Activated CD4-positive, alpha-beta T cell treated with anti-CD3 and anti-CD28 coated beads, Interleukin-2, amount 10 ng/mL, durations not matched to agents 7 days and 5 days (primary cell): ENCODE measurements at regions not wholly inside any gene's neighbourhood (a gene's known extent, or its start where the extent isn't known, plus 50 kb on each side); places are given as distances from the start of the nearest gene placed in this dataset.
"Not testable (repeated sequence)": the region's sequence is repeated elsewhere in the genome, so short reads cannot be mapped to it uniquely, and the experiment has no call there.

Source experiments
- CTCF ChIA-PET: fragments of 350-600 bp; sonication (Branson Sonifier 250); formaldehyde crosslinking; loops from one replicate; lab custom pipeline; 2021; ENCODE audit warnings: antibody characterized with exemption; lab: Charles Lee
- POLR2A ChIA-PET: fragments of 350-600 bp; sonication (Branson Sonifier 250); formaldehyde crosslinking; loops from one replicate; lab custom pipeline; 2021; ENCODE audit warnings: antibody characterized with exemption; lab: Charles Lee
- DNase-seq: peaks from one replicate; pipeline ENCODE4 v3.0.0-alpha.2; 2020
- H3K27ac Mint-ChIP-seq: one replicate; pipeline ENCODE4 v1.8.0; 2021; ENCODE audit warnings: mild to moderate bottlenecking, moderate library complexity, mixed read lengths
- H3K27me3 Mint-ChIP-seq: one replicate; pipeline ENCODE4 v1.8.0; 2021; ENCODE audit warnings: mixed read lengths
- H3K36me3 Mint-ChIP-seq: one replicate; pipeline ENCODE4 v1.8.0; 2021; ENCODE audit warnings: low read depth, mixed read lengths
- H3K4me1 Mint-ChIP-seq: one replicate; pipeline ENCODE4 v1.8.0; 2021; ENCODE audit warnings: mixed read lengths
- H3K4me3 Mint-ChIP-seq: one replicate; pipeline ENCODE4 v1.8.0; 2021; ENCODE audit warnings: mild to moderate bottlenecking, moderate library complexity, mixed read lengths
- H3K9me3 Mint-ChIP-seq: one replicate; pipeline ENCODE4 v1.8.0; 2021; ENCODE audit warnings: mixed read lengths

DNA sequence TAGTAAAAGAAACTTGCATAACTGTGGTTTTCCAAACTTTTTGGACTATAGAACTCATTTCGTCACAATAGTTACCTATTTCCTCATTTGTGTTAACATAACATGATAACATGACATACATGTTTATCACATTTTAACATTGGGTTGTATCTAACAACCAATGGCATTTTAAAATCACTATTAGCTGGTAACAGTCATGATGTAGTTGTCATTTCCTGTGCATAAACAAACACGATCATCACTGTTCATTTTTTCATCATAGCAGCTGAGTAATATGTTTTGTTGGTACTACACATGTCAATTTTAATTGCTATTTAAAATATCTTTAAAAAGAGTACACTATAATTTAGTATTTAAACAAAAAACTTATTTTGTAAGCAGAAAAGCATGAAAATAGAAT, 402.4 kb downstream of the SATB2 start:
- POLR2A ChIA-PET, result no interaction called here
- CTCF ChIA-PET, result no interaction called here
- H3K36me3 Mint-ChIP-seq, result no peaks in the 10 kb centered on the region
- DNase-seq, result no peak
- H3K4me3 Mint-ChIP-seq, result no peak overlapping the region
- peaks cover 3% of the 10 kb centered on the region for H3K9me3 Mint-ChIP-seq
- no peaks in the 10 kb centered on the region for H3K4me1 Mint-ChIP-seq
- H3K27ac Mint-ChIP-seq, result no peak overlapping the region
- no peaks in the 10 kb centered on the region for H3K27me3 Mint-ChIP-seq

DNA sequence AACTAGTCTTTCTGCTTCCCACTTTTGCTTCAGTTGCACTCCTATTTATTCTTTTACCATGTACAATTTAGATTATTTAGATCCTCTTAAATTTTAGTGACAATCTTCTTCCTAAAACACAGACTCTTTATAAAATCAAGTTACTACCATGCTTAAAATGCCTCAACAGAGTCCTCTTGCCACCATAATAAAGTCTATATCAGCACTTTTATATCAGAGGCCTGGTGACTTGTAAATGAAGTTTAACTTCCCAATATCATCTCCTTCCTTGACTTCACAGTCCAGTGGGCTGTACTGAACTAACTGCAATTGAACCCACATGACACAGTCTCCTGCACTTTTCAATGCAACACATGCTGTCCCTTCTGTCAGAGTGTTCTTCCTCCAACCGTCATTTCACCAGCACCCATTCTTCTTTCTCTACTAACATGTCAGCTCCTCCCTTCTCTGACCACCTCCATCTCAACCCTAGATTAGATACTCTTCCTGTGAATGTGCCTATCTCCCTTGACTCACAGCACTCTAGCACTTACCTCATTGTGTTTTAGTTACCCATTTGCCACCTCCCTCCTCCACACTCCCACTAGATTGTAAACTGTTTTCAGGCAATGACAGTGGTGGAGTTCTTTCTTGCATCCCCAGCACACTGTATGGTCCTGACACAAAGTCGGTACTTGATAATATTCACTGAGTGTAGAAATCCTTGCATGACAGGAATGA, 414.9 kb downstream of the SATB2 start:
- DNase-seq, result no peak
- Mint-ChIP-seq H3K4me1 (no peaks in the 10 kb centered on the region), H3K27me3 (no peaks in the 10 kb centered on the region), H3K36me3 (no peaks in the 10 kb centered on the region), H3K9me3 (no peaks in the 10 kb centered on the region), H3K27ac (no peak overlapping the region), H3K4me3 (no peak overlapping the region)
- CTCF ChIA-PET, result no interaction called here
- POLR2A ChIA-PET, result no interaction called here

DNA sequence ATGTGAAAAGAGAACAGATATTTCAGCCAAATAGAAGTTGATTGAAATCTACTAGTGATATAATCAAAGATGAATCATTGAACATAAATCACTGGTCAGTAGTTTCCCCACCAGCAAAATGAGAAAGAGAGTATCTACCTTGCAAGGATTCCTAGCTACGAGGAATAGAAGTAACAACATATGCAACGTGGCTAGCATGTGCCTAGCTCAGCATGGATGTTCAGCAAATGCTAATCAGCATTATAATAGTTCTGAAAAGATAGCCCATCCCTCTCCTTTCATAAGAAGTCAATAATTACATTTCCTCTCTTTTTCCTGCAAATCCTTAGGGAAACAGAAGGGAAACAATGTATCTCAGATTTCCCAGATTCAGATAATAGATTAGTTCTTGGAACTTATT, 417.2 kb downstream of the SATB2 start:
- H3K27me3 Mint-ChIP-seq, result no peaks in the 10 kb centered on the region
- no peaks in the 10 kb centered on the region for H3K36me3 Mint-ChIP-seq
- H3K4me3 Mint-ChIP-seq, result no peak overlapping the region
- ChIA-PET CTCF (no interaction called here), POLR2A (no interaction called here)
- no peaks in the 10 kb centered on the region for H3K9me3 Mint-ChIP-seq
- no peaks in the 10 kb centered on the region for H3K4me1 Mint-ChIP-seq
- H3K27ac Mint-ChIP-seq, result no peak overlapping the region
- DNase-seq, result no peak

DNA sequence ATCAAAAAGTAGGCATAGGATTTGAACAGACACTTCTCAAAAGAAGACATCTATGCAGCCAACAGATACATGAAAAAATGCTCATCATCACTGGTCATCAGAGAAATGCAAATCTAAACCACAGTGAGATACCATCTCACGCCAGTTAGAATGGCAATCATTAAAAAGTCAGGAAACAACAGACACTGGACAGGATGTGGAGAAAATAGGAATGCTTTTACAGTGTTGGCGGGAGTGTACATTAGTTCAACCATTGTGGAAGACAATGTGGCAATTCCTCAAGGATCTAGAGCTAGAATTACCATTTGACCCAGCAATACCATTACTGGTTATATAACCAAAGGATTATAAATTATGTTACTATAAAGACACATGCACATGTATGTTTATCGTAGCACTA, 424.0 kb downstream of the SATB2 start:
- DNase-seq, CTCF ChIA-PET, H3K4me3 Mint-ChIP-seq, H3K4me1 Mint-ChIP-seq, H3K9me3 Mint-ChIP-seq, H3K27ac Mint-ChIP-seq, H3K27me3 Mint-ChIP-seq, POLR2A ChIA-PET, H3K36me3 Mint-ChIP-seq: not testable (repeated sequence)

DNA sequence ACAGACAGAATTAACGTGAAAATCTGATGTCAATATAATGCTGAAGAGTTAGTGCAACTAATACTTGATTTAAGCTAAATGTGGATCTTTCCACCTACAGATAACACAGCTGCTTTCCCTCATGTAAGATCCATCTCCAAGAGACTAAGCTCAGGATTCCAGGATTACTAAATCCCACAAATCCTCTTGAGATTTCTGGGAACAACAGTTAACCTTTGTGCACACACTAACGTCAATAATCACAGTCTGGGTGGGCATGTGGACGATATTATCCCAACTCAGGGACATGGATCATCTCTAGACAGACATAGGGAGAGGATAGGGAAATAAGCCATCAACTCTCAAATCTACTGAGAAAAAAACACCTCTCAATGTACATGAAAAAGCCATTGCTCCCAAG, 432.6 kb downstream of the SATB2 start:
- ChIA-PET CTCF (no interaction called here), POLR2A (no interaction called here)
- no peak for DNase-seq
- no peaks in the 10 kb centered on the region for H3K9me3 Mint-ChIP-seq
- H3K27ac Mint-ChIP-seq, result no peak overlapping the region
- H3K36me3 Mint-ChIP-seq, result no peaks in the 10 kb centered on the region
- no peaks in the 10 kb centered on the region for H3K4me1 Mint-ChIP-seq
- no peak overlapping the region for H3K4me3 Mint-ChIP-seq
- H3K27me3 Mint-ChIP-seq, result no peaks in the 10 kb centered on the region

DNA sequence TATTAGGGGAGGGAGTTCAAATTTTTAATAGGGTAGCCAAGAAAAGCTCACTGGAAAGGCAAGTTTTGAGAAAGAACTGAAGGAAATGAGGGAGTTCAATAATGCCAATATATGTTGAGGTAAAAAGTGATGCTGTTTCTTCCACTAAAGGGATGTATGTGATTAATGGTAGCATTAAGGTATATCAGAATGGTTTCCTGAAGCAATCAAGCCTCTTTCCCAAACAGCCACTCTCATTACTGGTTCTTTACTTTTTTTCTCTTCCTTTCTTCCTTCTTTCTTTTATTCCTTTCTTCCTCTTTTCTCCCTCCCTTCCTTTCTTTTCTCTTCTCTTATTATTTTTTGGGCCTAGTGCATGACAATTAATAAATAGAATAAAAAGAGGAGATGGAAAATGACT, 433.5 kb downstream of the SATB2 start:
- H3K4me1 Mint-ChIP-seq, result no peaks in the 10 kb centered on the region
- H3K27ac Mint-ChIP-seq, result no peak overlapping the region
- POLR2A ChIA-PET, result no interaction called here
- no peaks in the 10 kb centered on the region for H3K27me3 Mint-ChIP-seq
- H3K4me3 Mint-ChIP-seq, result no peak overlapping the region
- CTCF ChIA-PET, result no interaction called here
- H3K36me3 Mint-ChIP-seq, result no peaks in the 10 kb centered on the region
- no peak for DNase-seq
- H3K9me3 Mint-ChIP-seq, result no peaks in the 10 kb centered on the region

DNA sequence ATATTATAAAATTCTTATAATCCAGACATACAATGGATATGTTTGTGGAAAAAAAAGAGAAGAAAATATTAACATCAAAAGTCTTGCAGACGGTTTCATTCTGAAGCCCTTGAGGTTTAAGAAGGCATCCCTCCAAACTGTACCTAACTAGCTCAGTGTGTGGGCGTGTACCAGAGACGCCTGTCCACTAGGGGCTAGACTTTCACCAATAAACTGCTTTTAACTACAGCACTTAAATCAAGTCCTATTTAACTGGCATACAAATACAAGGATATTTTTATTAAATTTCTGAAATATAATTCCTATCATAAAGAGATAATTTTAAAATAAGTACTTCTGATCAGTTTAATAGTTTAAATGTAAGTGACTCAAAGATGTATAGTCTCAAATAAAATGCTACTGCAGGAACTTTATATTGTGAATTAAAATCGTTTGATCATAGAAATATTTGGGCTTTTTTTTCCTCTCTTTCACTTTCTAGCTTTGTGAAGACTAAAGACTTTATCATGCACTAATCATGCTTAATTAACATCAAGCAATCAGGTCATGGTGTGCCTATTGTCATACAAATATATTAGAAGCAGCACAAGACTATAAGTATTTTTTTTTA, 437.7 kb downstream of the SATB2 start:
- CTCF ChIA-PET, result no interaction called here
- Mint-ChIP-seq H3K4me3 (no peak overlapping the region), H3K9me3 (no peaks in the 10 kb centered on the region), H3K36me3 (no peaks in the 10 kb centered on the region), H3K4me1 (no peaks in the 10 kb centered on the region), H3K27ac (no peak overlapping the region), H3K27me3 (no peaks in the 10 kb centered on the region)
- DNase-seq, result no peak
- POLR2A ChIA-PET, result no interaction called here

DNA sequence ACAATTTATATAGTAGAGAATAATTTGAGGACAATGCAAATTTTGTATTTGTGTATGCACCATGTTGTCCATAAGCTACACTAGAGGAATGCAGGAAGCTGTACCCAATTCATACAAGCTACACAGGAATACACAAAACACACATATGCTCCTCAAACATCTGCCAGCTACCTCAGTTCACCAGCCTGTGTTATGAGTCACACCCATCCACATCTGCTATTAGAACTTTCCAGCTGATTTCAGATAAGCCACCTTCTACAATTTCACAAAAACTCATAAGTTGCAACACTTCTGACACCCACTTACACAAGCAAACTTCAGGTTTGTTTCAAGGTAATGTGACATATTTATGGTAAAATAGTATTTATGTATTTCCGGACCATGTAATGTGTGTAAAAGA, 438.9 kb downstream of the SATB2 start:
- no peaks in the 10 kb centered on the region for H3K4me1 Mint-ChIP-seq
- no peaks in the 10 kb centered on the region for H3K9me3 Mint-ChIP-seq
- no peaks in the 10 kb centered on the region for H3K27me3 Mint-ChIP-seq
- CTCF ChIA-PET, result interaction anchor here (0.6 kb wide), 1 partner anchor 75 kb away, joined by 3 read pairs; no protein-coding TSS in a partner anchor
- POLR2A ChIA-PET, result no interaction called here
- DNase-seq, result no peak
- H3K27ac Mint-ChIP-seq, result no peak overlapping the region
- no peak overlapping the region for H3K4me3 Mint-ChIP-seq
- H3K36me3 Mint-ChIP-seq, result no peaks in the 10 kb centered on the region

DNA sequence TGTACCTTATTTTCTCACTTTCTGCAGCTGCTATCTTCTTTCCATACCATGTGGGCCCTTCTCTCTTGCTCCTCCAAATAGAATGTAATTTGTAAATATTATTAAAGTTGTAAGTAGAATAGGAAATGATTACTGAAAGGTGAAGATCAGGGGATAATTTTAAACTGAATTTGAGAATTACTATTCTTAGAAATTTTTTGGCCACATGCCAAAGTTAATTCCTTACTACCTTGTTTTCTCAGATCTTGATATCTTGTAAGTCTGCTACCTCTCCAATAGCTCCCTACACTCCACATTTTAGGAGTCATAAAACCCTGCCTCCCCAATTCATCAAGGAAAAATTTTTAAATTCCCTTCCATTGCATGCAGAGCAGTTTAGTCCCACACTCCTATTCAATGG, 442.7 kb downstream of the SATB2 start:
- Mint-ChIP-seq H3K9me3 (peaks cover 2% of the 10 kb centered on the region), H3K4me3 (no peak overlapping the region), H3K36me3 (no peaks in the 10 kb centered on the region), H3K27me3 (no peaks in the 10 kb centered on the region), H3K4me1 (no peaks in the 10 kb centered on the region), H3K27ac (no peak overlapping the region)
- DNase-seq, result no peak
- CTCF ChIA-PET, result no interaction called here
- POLR2A ChIA-PET, result no interaction called here

DNA sequence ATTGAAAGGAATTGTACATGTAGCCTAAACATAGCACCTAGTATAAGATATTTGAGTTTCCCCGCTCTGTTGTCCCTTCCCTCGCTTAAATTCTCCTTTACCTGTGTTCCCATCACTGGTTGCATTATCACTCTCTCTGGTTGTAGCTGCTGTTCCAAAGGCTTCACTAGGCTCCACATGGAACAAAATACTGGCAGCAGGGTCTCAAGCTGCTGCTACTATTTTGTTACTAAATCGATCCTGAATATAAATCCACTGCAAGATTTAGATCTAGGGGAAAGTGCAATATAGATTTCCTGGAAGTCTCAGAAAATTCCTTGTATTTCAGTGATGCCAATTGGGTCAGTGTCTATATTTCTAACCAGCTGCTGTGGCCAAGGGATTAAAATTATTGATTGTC, 443.5 kb downstream of the SATB2 start:
- no peak for DNase-seq
- no peaks in the 10 kb centered on the region for H3K4me1 Mint-ChIP-seq

DNA sequence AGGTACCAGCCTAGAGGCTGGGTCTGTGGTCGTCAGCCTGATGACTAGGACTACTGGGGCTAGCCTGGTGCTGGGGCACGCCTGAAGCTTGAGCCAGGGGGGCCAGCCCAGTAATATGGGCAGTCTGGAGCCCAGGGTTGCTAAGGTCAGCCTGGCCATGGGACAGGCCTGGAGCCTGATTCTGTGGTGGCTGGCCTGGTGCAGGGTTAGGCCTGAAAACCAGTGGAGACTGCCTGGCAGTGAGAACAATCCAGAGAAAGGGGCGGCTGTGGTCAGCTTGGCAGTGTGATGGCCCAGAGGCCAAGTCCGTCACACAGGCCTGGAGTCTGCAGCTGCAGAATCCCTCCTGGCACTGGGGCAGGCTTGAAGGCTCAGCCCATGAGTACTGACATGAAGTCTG, 445.8 kb downstream of the SATB2 start:
- no peak for DNase-seq
- ChIA-PET CTCF (interaction anchor here (1.1 kb wide), 1 partner anchor 262 kb away, joined by 4 read pairs; no protein-coding TSS in a partner anchor), POLR2A (no interaction called here)
- Mint-ChIP-seq H3K4me1 (no peaks in the 10 kb centered on the region), H3K27ac (no peak overlapping the region), H3K36me3 (no peaks in the 10 kb centered on the region), H3K9me3 (peaks cover 4% of the 10 kb centered on the region), H3K4me3 (no peak overlapping the region), H3K27me3 (no peaks in the 10 kb centered on the region)

More for the DNA sequence above, 443.5 kb downstream of the SATB2 start:
- no peak overlapping the region for H3K27ac Mint-ChIP-seq
- no peaks in the 10 kb centered on the region for H3K27me3 Mint-ChIP-seq
- POLR2A ChIA-PET, result no interaction called here
- CTCF ChIA-PET, result no interaction called here
- no peak overlapping the region for H3K4me3 Mint-ChIP-seq
- peaks cover 4% of the 10 kb centered on the region for H3K9me3 Mint-ChIP-seq
- no peaks in the 10 kb centered on the region for H3K36me3 Mint-ChIP-seq

DNA sequence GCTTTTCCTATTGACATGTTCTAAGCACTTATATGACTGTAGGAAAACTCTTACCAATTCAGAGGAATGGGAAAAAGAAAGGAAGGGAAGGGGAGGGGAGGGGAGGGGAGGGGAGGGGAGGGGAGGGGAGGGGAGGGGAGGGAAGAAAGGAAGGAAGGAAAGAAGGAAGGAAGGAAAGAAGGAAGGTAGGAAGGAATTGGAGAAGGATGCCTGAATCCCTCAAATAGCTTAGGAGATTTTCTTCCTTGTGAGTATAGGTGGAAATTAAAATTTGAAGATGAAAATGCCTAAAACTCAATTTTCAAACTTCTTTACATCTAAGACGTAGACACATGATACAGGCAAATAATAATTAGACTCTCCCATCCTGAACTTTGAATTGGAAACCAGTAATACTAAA, 463.1 kb downstream of the SATB2 start:
- Mint-ChIP-seq H3K4me1 (no peaks in the 10 kb centered on the region), H3K27me3 (no peaks in the 10 kb centered on the region), H3K4me3 (no peak overlapping the region), H3K9me3 (no peaks in the 10 kb centered on the region), H3K27ac (no peak overlapping the region), H3K36me3 (no peaks in the 10 kb centered on the region)
- no peak for DNase-seq
- POLR2A ChIA-PET, result no interaction called here
- CTCF ChIA-PET, result no interaction called here

DNA sequence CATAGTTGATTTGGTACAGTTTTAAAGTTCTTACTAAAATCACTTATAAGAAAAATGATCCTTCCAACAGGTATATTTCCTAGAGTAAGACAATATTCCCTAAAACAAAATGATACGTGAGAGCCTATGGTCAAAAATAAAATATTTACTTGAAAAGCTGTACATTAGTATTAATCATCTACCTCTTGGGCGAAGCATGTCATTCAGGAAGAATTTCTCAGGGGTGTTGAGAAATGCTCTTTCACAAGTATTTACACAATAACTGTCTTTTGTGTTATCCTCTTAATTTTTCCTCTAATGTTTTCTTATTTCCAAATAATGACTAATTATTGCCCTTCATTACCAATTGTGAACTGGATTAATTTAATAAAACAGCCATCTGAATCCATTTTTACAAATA, 466.3 kb downstream of the SATB2 start:
- CTCF ChIA-PET, result no interaction called here
- H3K27ac Mint-ChIP-seq, result no peak overlapping the region
- no peaks in the 10 kb centered on the region for H3K27me3 Mint-ChIP-seq
- no peaks in the 10 kb centered on the region for H3K4me1 Mint-ChIP-seq
- H3K9me3 Mint-ChIP-seq, result no peaks in the 10 kb centered on the region
- POLR2A ChIA-PET, result no interaction called here
- H3K36me3 Mint-ChIP-seq, result no peaks in the 10 kb centered on the region
- DNase-seq, result no peak
- no peak overlapping the region for H3K4me3 Mint-ChIP-seq

DNA sequence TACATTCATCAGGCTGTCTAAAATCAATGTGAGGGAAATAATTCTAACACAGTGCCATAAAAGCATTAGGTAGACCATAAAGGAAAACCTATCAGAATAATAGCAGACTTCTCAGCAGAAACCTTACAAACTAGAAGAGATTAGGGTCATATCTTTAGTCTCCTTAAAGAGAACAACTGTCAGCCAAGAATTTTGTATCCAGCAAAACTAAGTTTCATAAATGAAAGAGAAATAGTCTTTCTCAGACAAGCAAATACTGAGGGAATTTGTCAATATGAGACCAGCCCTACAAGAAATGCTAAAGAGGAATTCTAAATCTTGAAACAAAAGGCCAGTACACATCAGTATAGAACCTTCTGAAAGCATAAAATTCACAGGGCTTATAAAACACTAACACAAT, 482.0 kb downstream of the SATB2 start:
- ChIA-PET POLR2A (no interaction called here), CTCF (no interaction called here)
- Mint-ChIP-seq H3K27me3 (no peaks in the 10 kb centered on the region), H3K4me1 (no peaks in the 10 kb centered on the region), H3K4me3 (no peak overlapping the region), H3K36me3 (no peaks in the 10 kb centered on the region), H3K27ac (no peak overlapping the region), H3K9me3 (peaks cover 8% of the 10 kb centered on the region)
- DNase-seq, result no peak
